GM18861 (cell line): ENCODE measurements at regions not wholly inside any gene's neighbourhood (a gene's known extent, or its start where the extent isn't known, plus 50 kb on each side); places are given as distances from the start of the nearest gene placed in this dataset.

ENCODE experiments used
- ATAC-seq: cut with Tn5 transposase; IDR thresholded peaks from one replicate; pipeline ENCODE4 v1.9.1; 2021; ENCODE audit not compliant: unreplicated experiment

GRCh38 chr12:124517260-124518050 is 50.0 kb downstream of the NCOR2 start:
- ATAC-seq, result no peak

GRCh38 chr12:124516850-124517249 is 50.6 kb downstream of the NCOR2 start:
- no peak for ATAC-seq

GRCh38 chr12:124515981-124516380 is 51.4 kb downstream of the NCOR2 start:
- ATAC-seq, result no peak

- ATAC-seq, result no peak
Measured at GRCh38 chr12:124514996-124515932, 52.1 kb downstream of the NCOR2 start.

GRCh38 chr12:124514145-124514995 is 53.0 kb downstream of the NCOR2 start:
- ATAC-seq, result no peak

- no peak for ATAC-seq
Measured at GRCh38 chr12:124513297-124513867, 54.0 kb downstream of the NCOR2 start.

- ATAC-seq, result no peak
Measured at GRCh38 chr12:124512667-124513296, 54.6 kb downstream of the NCOR2 start.

- no peak for ATAC-seq
Measured at GRCh38 chr12:124511259-124511985, 56.0 kb downstream of the NCOR2 start.

GRCh38 chr12:124510301-124510970 is 57.0 kb downstream of the NCOR2 start:
- no peak for ATAC-seq

- no peak for ATAC-seq
Measured at GRCh38 chr12:124509676-124510300, 57.6 kb downstream of the NCOR2 start.

- ATAC-seq, result no peak
Measured at GRCh38 chr12:124509300-124509675, 58.1 kb downstream of the NCOR2 start.

GRCh38 chr12:124508381-124509079 is 58.9 kb downstream of the NCOR2 start:
- peak; percentile 42 for ATAC-seq

- ATAC-seq, result no peak
Measured at GRCh38 chr12:124507188-124508109, 60.0 kb downstream of the NCOR2 start.

GRCh38 chr12:124506832-124507153 is 60.6 kb downstream of the NCOR2 start:
- no peak for ATAC-seq

- ATAC-seq, result no peak
Measured at GRCh38 chr12:124506145-124506831, 61.1 kb downstream of the NCOR2 start.

- no peak for ATAC-seq
Measured at GRCh38 chr12:124505001-124505818, 62.2 kb downstream of the NCOR2 start.
